CD4-positive, alpha-beta memory T cell (primary cell): ENCODE measurements at regions not wholly inside any gene's neighbourhood (a gene's known extent, or its start where the extent isn't known, plus 50 kb on each side); places are given as distances from the start of the nearest gene placed in this dataset.

ENCODE experiments used
- CTCF ChIA-PET: fragments of 350-600 bp; sonication (Branson Sonifier 250); formaldehyde crosslinking; loops from one replicate; lab custom pipeline; 2021; ENCODE audit warnings: inconsistent platforms; ENCODE audit not compliant: partially characterized antibody; lab: Charles Lee
- POLR2A ChIA-PET: fragments of 350-600 bp; sonication (Branson Sonifier 250); formaldehyde crosslinking; loops from one replicate; lab custom pipeline; 2021; ENCODE audit not compliant: partially characterized antibody; lab: Charles Lee
- DNase-seq, 5 donors: peaks; one replicate each; pipeline versions ENCODE4 v3.0.0 to v3.0.0-alpha.2; 2020 to 2022; ENCODE audit warnings: mixed read lengths in 1 of 5
- H3K27ac ChIP-seq: one replicate; pipeline ENCODE4 v1.7.0; 2013; ENCODE audit warnings: low read depth, low read length
- H3K27me3 ChIP-seq: 2 replicates; pipeline ENCODE4 v1.7.0; 2013; ENCODE audit warnings: mild to moderate bottlenecking, low read length, moderate library complexity; ENCODE audit not compliant: insufficient read depth
- H3K36me3 ChIP-seq: 2 replicates; pipeline ENCODE4 v1.7.0; 2013; ENCODE audit warnings: mild to moderate bottlenecking, low read length, moderate library complexity; ENCODE audit not compliant: insufficient read depth
- H3K4me1 ChIP-seq: 2 replicates; pipeline ENCODE4 v1.7.0; 2013; ENCODE audit warnings: mild to moderate bottlenecking, low read length, moderate library complexity; ENCODE audit not compliant: insufficient read depth
- H3K4me3 ChIP-seq, 2 donors: one replicate each; pipeline ENCODE4 v1.7.0; 2013; ENCODE audit warnings: low read length in 2 of 2, mild to moderate bottlenecking in 1 of 2
- H3K9me3 ChIP-seq, 2 donors: one replicate each; pipeline ENCODE4 v1.7.0; 2013; ENCODE audit warnings: low read length in 2 of 2, control low read depth in 1 of 2; ENCODE audit not compliant: control insufficient read depth in 1 of 2
- H3K27ac Mint-ChIP-seq, 7 donors: one replicate each; pipeline ENCODE4 v1.8.0; 2020 to 2021; ENCODE audit warnings: mixed read lengths in 7 of 7, mild to moderate bottlenecking in 6 of 7, inconsistent platforms in 3 of 7, moderate library complexity in 3 of 7
- H3K27me3 Mint-ChIP-seq, 2 donors: one replicate each; pipeline ENCODE4 v1.8.0; 2020 to 2021; ENCODE audit warnings: mixed read lengths in 2 of 2
- H3K36me3 Mint-ChIP-seq, 2 donors: one replicate each; pipeline ENCODE4 v1.8.0; 2020 to 2021; ENCODE audit warnings: mixed read lengths in 2 of 2, inconsistent platforms in 1 of 2, mild to moderate bottlenecking in 1 of 2
- H3K4me1 Mint-ChIP-seq, 4 donors: one replicate each; pipeline ENCODE4 v1.8.0; 2020 to 2021; ENCODE audit warnings: mixed read lengths in 4 of 4, mild to moderate bottlenecking in 1 of 4
- H3K4me3 Mint-ChIP-seq, 8 donors: one replicate each; pipeline ENCODE4 v1.8.0; 2020 to 2021; ENCODE audit warnings: mixed read lengths in 8 of 8, mild to moderate bottlenecking in 7 of 8, moderate library complexity in 6 of 8, inconsistent platforms in 3 of 8
- H3K9me3 Mint-ChIP-seq, 8 donors: one replicate each; pipeline ENCODE4 v1.8.0; 2020 to 2021; ENCODE audit warnings: mixed read lengths in 8 of 8, mild to moderate bottlenecking in 5 of 8, inconsistent platforms in 3 of 8, moderate library complexity in 1 of 8
- intact Hi-C: fragments of 100-400 bp; cut with micrococcal nuclease; formaldehyde crosslinking; loops from one replicate; pipeline ENCODE4 v1.15.1; 2023

DNA sequence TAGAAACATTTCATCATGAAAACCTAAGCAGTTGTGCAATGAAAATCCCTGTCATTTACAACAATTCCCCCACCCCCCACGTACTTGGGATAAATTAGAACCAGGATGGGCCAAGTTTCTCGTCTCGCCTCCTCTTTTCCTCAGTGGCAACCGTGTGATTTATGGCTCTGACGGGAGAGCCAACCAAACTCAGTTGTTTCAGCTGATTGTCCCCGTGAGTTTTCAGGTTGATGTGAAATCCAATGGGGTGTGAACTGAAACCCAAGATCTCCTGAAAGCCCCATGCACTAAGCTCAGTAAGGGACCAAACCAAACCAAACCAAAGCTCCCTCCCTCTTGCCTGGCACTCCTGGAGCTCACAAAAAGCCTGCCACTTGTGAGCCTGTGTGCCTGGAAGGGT lies 138.7 kb upstream of the SLC24A2 start:
- Histone ChIP-seq H3K4me1 (peaks cover 8% of the 10 kb centered on the region), H3K36me3 (no peaks in the 10 kb centered on the region), H3K4me3 (no peak overlapping the region), H3K9me3 (no peaks in the 10 kb centered on the region), H3K27me3 (no peaks in the 10 kb centered on the region), H3K27ac (no peak overlapping the region)
- ChIA-PET POLR2A (interaction anchor here (1.7 kb wide), 1 partner anchor 1014 kb away, joined by 5 read pairs; no protein-coding TSS in a partner anchor), CTCF (interaction anchor here (1.0 to 6.9 kb wide), 10 partner anchors 11 to 1188 kb away, joined by 3 to 97 read pairs (median 6); partner anchors contain the start of gene MLLT3)
- peaks cover 0 to 10% of the 10 kb centered on the region in 2 donors for H3K27me3 Mint-ChIP-seq
- peaks cover 0 to 7% (median 5%) of the 10 kb centered on the region in 4 donors for H3K4me1 Mint-ChIP-seq
- H3K4me3 Mint-ChIP-seq, result no peak overlapping the region
- intact Hi-C loops, result loop anchor here (10.0 kb wide), 3 partner anchors 433 to 757 kb away; partner anchors contain the start of gene FOCAD
- no peak overlapping the region for H3K27ac Mint-ChIP-seq
- H3K36me3 Mint-ChIP-seq, result no peaks in the 10 kb centered on the region
- H3K9me3 Mint-ChIP-seq, result no peaks in the 10 kb centered on the region
- DNase-seq, result no peak

DNA sequence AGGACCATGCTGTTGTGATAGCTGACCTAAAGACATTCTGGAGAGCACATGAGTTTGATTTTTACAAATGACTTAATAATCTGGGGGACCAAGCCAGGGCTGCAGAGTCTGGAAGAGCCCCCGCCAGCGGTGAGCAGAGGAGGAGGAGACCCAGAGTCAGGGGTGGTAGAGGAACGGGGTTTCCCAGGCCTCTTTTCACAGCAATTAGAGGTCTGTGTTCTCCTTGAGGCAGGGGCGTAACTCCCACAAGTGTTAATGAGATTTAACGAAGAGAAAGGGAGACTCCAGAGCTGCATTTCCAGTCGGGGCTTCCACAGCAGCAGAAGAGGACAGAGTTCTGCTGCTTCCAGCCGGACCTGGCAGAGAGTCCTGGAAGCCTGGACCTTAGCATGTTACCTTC lies 137.9 kb upstream of the SLC24A2 start:
- Mint-ChIP-seq H3K4me3 (peak overlapping the region in 1 of 8 donors; percentile 61), H3K27ac (no peak overlapping the region)
- POLR2A ChIA-PET, result interaction anchor here (1.7 kb wide), 1 partner anchor 1014 kb away, joined by 5 read pairs; no protein-coding TSS in a partner anchor

DNA sequence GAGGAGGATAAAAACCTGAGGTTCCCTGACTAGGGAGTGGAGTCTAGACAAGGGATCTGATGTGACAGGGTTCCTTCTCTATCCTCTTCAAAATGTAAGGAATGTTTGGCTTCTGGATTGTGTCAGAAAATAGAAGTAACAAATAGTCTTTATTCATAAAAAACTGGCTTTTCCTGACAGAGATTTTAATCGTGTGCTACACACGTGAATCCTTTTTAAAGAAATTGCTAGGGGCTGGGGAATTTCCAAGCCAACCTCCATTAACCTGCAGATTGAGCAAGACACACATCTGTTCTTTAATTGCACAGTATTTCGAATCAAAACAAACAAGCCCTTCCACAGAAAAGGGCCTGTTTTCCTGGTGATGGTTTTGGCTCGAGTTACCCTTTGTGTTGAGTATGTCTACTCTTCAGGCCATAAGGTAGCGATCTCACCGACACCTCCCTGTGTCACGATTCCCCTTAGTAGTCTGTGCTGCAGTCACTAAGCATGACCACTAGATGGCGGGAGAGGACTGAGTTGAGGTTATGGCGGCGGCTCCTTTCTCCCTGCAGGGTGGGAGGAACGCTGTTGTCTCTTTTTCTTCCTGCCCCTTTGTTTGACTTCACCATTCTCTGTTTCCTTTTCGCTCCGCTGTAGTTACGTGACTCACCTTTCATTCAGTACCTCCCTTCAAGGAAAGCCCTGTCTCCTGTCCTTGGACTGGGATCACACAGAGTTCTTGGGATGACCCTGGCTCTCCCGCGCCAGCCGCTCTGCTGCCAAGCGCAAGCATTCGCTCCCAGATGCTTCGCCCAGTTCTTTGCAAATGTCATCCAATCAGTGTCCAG lies 137.1 kb upstream of the SLC24A2 start:
- H3K36me3 ChIP-seq, result no peaks in the 10 kb centered on the region
- DNase-seq, result peak; percentile 77 to 82 (median 79)
- Mint-ChIP-seq H3K9me3 (no peaks in the 10 kb centered on the region), H3K27me3 (peaks cover 0 to 10% of the 10 kb centered on the region in 2 donors), H3K4me1 (peaks cover 0 to 7% (median 5%) of the 10 kb centered on the region in 4 donors), H3K27ac (peak overlapping the region in 1 of 7 donors; percentile 21), H3K36me3 (no peaks in the 10 kb centered on the region), H3K4me3 (peak overlapping the region; percentile 60 to 81 (median 76))
- ChIA-PET CTCF (interaction anchor here (0.5 to 6.9 kb wide), 13 partner anchors 11 to 1185 kb away, joined by 3 to 97 read pairs (median 4); partner anchors contain the start of gene MLLT3), POLR2A (interaction anchor here (1.7 kb wide), 1 partner anchor 1015 kb away, joined by 5 read pairs; no protein-coding TSS in a partner anchor)
- no peak overlapping the region for H3K27ac ChIP-seq
- H3K4me1 ChIP-seq, result peaks cover 8% of the 10 kb centered on the region
- intact Hi-C loops, result loop anchor here (1.0 to 10.0 kb wide), 8 partner anchors 430 to 1185 kb away; partner anchors contain the start of genes FOCAD and MLLT3
- no peaks in the 10 kb centered on the region for H3K9me3 ChIP-seq
- peak overlapping the region in 1 of 2 donors; percentile 27 for H3K4me3 ChIP-seq
- no peaks in the 10 kb centered on the region for H3K27me3 ChIP-seq

More for the DNA sequence above, 137.9 kb upstream of the SLC24A2 start:
- Mint-ChIP-seq H3K36me3 (no peaks in the 10 kb centered on the region), H3K27me3 (peaks cover 0 to 10% of the 10 kb centered on the region in 2 donors), H3K4me1 (peaks cover 0 to 7% (median 5%) of the 10 kb centered on the region in 4 donors), H3K9me3 (no peaks in the 10 kb centered on the region)
- Histone ChIP-seq H3K9me3 (no peaks in the 10 kb centered on the region), H3K27me3 (no peaks in the 10 kb centered on the region), H3K4me1 (peaks cover 8% of the 10 kb centered on the region), H3K36me3 (no peaks in the 10 kb centered on the region), H3K4me3 (no peak overlapping the region), H3K27ac (no peak overlapping the region)
- CTCF ChIA-PET, result interaction anchor here (0.5 to 6.9 kb wide), 12 partner anchors 10 to 1189 kb away, joined by 3 to 97 read pairs (median 4); partner anchors contain the start of gene MLLT3
- intact Hi-C loops, result loop anchor here (1.0 to 10.0 kb wide), 8 partner anchors 430 to 1185 kb away; partner anchors contain the start of genes FOCAD and MLLT3
- no peak for DNase-seq

DNA sequence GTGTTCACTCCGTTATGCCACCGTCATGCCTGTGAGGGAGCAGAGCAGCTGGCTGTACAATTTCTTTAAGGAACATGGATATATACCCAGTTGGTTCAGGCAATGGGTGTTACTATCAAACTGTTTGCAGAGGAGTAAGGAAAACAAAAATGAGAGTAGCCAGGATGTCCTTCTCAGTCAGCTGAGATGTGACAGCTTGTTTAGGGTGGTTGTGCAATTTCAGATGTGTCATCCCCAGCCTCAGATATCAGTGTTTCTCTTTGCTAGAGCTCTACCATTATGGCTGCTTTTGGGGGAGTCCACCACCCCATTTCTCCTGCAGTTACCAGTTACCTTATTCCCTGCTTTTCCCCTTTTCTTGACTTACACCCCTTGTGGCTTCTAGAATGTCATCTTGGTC lies 135.2 kb upstream of the SLC24A2 start:
- Histone ChIP-seq H3K27ac (no peak overlapping the region), H3K4me3 (no peak overlapping the region), H3K9me3 (no peaks in the 10 kb centered on the region), H3K27me3 (peaks cover 6% of the 10 kb centered on the region), H3K36me3 (no peaks in the 10 kb centered on the region), H3K4me1 (peaks cover 8% of the 10 kb centered on the region)
- Mint-ChIP-seq H3K36me3 (no peaks in the 10 kb centered on the region), H3K27ac (no peak overlapping the region), H3K9me3 (no peaks in the 10 kb centered on the region), H3K4me3 (no peak overlapping the region), H3K4me1 (peaks cover 0 to 7% (median 5%) of the 10 kb centered on the region in 4 donors), H3K27me3 (peaks cover 5 to 10% of the 10 kb centered on the region in 2 donors)
- intact Hi-C loops, result loop anchor here (10.0 kb wide), 3 partner anchors 429 to 761 kb away; partner anchors contain the start of gene FOCAD
- ChIA-PET CTCF (interaction anchor here (1.1 to 6.9 kb wide), 4 partner anchors 467 to 1187 kb away, joined by 4 to 97 read pairs (median 31); no protein-coding TSS in a partner anchor), POLR2A (interaction anchor here (0.5 kb wide), 1 partner anchor 500 kb away, joined by 3 read pairs; no protein-coding TSS in a partner anchor)
- DNase-seq, result no peak

DNA sequence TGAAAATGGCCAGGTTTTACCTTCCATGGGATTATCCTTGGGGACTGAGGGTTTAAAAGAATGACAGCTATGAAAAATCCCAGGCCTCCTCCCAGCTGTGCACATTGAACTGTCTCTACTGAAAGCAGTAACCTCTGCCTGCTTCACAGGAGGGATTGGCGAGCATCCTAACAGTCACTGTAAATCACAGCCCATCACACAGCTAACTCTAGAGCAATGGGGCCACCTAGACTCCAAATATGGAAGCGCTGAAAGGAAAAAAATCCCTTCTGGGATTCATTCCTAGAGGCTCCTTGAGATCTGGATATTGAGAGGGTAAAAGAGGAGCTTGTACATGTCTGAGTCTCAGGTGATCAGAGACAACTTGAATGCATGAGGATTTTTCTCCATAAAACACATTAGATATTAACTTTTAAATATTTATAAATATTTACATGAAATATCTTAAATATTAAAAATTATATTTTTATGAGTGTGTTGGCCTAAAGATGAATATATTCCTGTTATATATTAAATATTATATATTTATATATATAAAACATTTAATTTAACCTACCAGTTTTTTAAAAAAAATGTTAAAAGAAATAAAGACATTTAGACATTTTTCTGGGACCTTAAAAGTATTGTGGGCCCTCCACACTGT lies 133.8 kb upstream of the SLC24A2 start:
- Mint-ChIP-seq H3K9me3 (no peaks in the 10 kb centered on the region), H3K27me3 (peaks cover 7 to 10% of the 10 kb centered on the region in 2 donors), H3K27ac (no peak overlapping the region), H3K4me3 (no peak overlapping the region), H3K36me3 (no peaks in the 10 kb centered on the region), H3K4me1 (peaks cover 0 to 7% (median 5%) of the 10 kb centered on the region in 4 donors)
- CTCF ChIA-PET, result interaction anchor here (0.5 to 1.3 kb wide), 3 partner anchors 622 to 1188 kb away, joined by 3 to 10 read pairs (median 4); no protein-coding TSS in a partner anchor
- POLR2A ChIA-PET, result no interaction called here
- H3K27ac ChIP-seq, result no peak overlapping the region
- H3K27me3 ChIP-seq, result peaks cover 6% of the 10 kb centered on the region
- H3K36me3 ChIP-seq, result no peaks in the 10 kb centered on the region
- intact Hi-C loops, result loop anchor here (10.0 kb wide), 3 partner anchors 428 to 762 kb away; partner anchors contain the start of gene FOCAD
- no peak for DNase-seq
- no peaks in the 10 kb centered on the region for H3K9me3 ChIP-seq
- peaks cover 8% of the 10 kb centered on the region for H3K4me1 ChIP-seq
- H3K4me3 ChIP-seq, result no peak overlapping the region

DNA sequence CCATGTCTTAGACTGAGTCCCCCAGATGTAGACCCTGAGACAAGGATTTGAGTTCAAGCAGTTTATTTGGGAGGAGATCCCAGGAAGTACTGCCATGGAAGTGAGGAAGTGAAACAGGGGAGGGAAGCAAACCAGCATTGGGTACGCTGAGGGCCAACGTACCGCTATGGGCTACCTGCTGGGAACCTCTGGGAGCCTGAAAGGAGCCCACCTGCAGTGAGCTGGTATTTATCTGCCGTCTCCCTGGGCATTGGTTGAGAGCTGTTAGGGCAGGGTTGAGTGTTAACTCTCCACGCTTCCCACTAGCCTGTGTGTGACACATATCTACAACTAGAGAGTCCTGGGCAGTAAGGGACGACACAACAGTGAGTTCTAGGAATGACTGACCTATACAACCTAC lies 131.6 kb upstream of the SLC24A2 start:
- peaks cover 6% of the 10 kb centered on the region for H3K27me3 ChIP-seq
- no peak overlapping the region for H3K27ac Mint-ChIP-seq
- no peaks in the 10 kb centered on the region for H3K4me1 Mint-ChIP-seq
- H3K36me3 Mint-ChIP-seq, result no peaks in the 10 kb centered on the region
- H3K36me3 ChIP-seq, result no peaks in the 10 kb centered on the region
- H3K9me3 Mint-ChIP-seq, result no peaks in the 10 kb centered on the region
- H3K4me3 ChIP-seq, result no peak overlapping the region
- H3K4me1 ChIP-seq, result no peaks in the 10 kb centered on the region
- peaks cover 9 to 10% of the 10 kb centered on the region in 2 donors for H3K27me3 Mint-ChIP-seq
- ChIA-PET CTCF (no interaction called here), POLR2A (no interaction called here)
- intact Hi-C loops, result loop anchor here (10.0 kb wide), 3 partner anchors 426 to 764 kb away; partner anchors contain the start of gene FOCAD
- no peak overlapping the region for H3K4me3 Mint-ChIP-seq
- no peaks in the 10 kb centered on the region for H3K9me3 ChIP-seq
- no peak for DNase-seq
- no peak overlapping the region for H3K27ac ChIP-seq
